A673 (cell line): ENCODE measurements at regions not wholly inside any gene's neighbourhood (a gene's known extent, or its start where the extent isn't known, plus 50 kb on each side); places are given as distances from the start of the nearest gene placed in this dataset.
A peak's percentile ranks its signal among the peaks of the same experiment; 100 is the strongest.
"Not testable (repeated sequence)": the region's sequence is repeated elsewhere in the genome, so short reads cannot be mapped to it uniquely, and the experiment has no call there.

Source experiments
- BruUV-seq: library from RNA; stranded (reverse); fragments of 400-500 nt; replicated peaks from 2 replicates; lab custom pipeline; 2021; lab: Mats Ljungman, UMichigan
- CTCF ChIA-PET: fragments of 300-600 bp; sonication (Branson Sonifier 250); formaldehyde crosslinking; loops from one replicate; lab custom pipeline; 2022; ENCODE audit warnings: antibody characterized with exemption; lab: Charles Lee
- POLR2A ChIA-PET: fragments of 300-600 bp; sonication (Branson Sonifier 250); formaldehyde crosslinking; loops from one replicate; lab custom pipeline; 2022; ENCODE audit warnings: antibody characterized with exemption; ENCODE audit not compliant: low non-redundant PET; lab: Charles Lee
- DNase-seq: peaks from one replicate; pipeline ENCODE4 v3.0.0-alpha.2; 2015; ENCODE audit warnings: low spot score
- H3K27ac ChIP-seq: fragments of 200-600 bp; sonication (generic); 2 replicates; pipeline ENCODE4 v1.5.1; 2016; ENCODE audit warnings: mixed run types, low read depth, mild to moderate bottlenecking, mixed read lengths, antibody characterized with exemption, low read length; ENCODE audit not compliant: poor library complexity, severe bottlenecking
- H3K27me3 ChIP-seq: fragments of 200-600 bp; sonication (generic); replicated peaks from 2 replicates; pipeline ENCODE4 v1.6.1; 2017; ENCODE audit warnings: mixed run types, low read depth, mild to moderate bottlenecking, mixed read lengths, antibody characterized with exemption, low read length; ENCODE audit not compliant: insufficient read depth, poor library complexity
- H3K36me3 ChIP-seq: fragments of 200-600 bp; sonication (generic); 2 replicates; pipeline ENCODE4 v1.6.1; 2016; ENCODE audit warnings: mixed run types, mild to moderate bottlenecking, mixed read lengths, antibody characterized with exemption, low read length; ENCODE audit not compliant: insufficient read depth, poor library complexity, severe bottlenecking
- H3K4me1 ChIP-seq: fragments of 200-600 bp; sonication (generic); 2 replicates; pipeline ENCODE4 v1.6.1; 2017; ENCODE audit warnings: mixed run types, mild to moderate bottlenecking, mixed read lengths, antibody characterized with exemption, low read length; ENCODE audit not compliant: insufficient read depth, poor library complexity, severe bottlenecking
- H3K4me3 ChIP-seq: fragments of 200-600 bp; sonication (generic); 2 replicates; pipeline ENCODE4 v1.5.1; 2016; ENCODE audit warnings: low read depth, mixed run types, mild to moderate bottlenecking, mixed read lengths, low read length; ENCODE audit not compliant: poor library complexity, severe bottlenecking
- H3K9me3 ChIP-seq: fragments of 200-600 bp; sonication (generic); 2 replicates; pipeline ENCODE4 v1.6.1; 2016; ENCODE audit warnings: mixed run types, low read depth, mild to moderate bottlenecking, mixed read lengths, antibody characterized with exemption, low read length; ENCODE audit not compliant: poor library complexity, severe bottlenecking
- EZH2 ChIP-seq: fragments of 200-600 bp; sonication (generic); IDR thresholded peaks from 2 replicates; pipeline ENCODE4 v1.6.1; 2017; ENCODE audit warnings: borderline replicate concordance, low read depth, mild to moderate bottlenecking, mixed read lengths, antibody characterized with exemption, low read length; ENCODE audit not compliant: poor library complexity, severe bottlenecking
- intact Hi-C: fragments of 100-400 bp; cut with micrococcal nuclease; formaldehyde crosslinking; loops from one replicate; pipeline ENCODE4 v1.10.0; 2022; ENCODE audit not compliant: unreplicated experiment
- TF ChIP-seq, protein P1 (sequence below): fragments of 300-800, 200-600 bp; sonication (generic); conservative IDR thresholded peaks from 2 replicates; pipeline ENCODE4 v1.5.1; 2017; ENCODE audit warnings: low read depth, mild to moderate bottlenecking, antibody characterized with exemption, low read length, moderate library complexity, mixed read lengths

DNA sequence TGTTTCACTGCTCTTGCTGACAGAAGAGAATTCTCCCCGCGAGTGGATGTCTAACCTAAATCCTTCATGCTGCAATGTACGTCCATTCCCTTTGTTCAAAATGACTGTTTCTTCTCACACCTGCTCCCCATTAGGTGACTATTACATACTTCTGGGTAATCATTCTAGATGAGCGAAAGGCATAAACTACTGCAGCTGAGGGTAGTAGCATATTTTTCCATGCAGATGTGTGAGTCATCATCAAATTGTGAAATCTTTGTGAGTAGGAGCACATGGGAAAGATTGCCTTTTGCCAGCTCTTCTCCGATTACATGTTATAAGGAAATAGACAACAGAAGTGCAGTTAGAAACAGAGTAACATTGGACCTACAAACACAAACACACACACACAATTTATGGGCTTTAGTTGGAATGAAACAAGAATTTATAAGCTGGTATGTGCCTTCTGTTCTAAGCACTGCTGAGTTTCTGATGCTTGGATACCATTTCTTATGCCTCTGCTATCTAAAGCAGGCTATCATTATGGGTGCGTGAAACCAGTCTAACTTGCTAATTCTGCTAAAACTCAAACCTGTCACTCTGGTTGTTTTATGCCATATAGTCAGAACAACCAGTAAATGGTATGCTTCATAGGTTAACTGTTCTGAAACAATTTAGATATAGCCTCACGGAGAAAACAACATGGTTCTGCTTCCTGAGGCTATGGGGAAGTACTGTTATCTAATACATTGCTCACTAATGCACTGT, 346.9 kb upstream of the PSMD7 start:
- no peak for TF ChIP-seq EZH2
- TF ChIP-seq, protein P1, sequence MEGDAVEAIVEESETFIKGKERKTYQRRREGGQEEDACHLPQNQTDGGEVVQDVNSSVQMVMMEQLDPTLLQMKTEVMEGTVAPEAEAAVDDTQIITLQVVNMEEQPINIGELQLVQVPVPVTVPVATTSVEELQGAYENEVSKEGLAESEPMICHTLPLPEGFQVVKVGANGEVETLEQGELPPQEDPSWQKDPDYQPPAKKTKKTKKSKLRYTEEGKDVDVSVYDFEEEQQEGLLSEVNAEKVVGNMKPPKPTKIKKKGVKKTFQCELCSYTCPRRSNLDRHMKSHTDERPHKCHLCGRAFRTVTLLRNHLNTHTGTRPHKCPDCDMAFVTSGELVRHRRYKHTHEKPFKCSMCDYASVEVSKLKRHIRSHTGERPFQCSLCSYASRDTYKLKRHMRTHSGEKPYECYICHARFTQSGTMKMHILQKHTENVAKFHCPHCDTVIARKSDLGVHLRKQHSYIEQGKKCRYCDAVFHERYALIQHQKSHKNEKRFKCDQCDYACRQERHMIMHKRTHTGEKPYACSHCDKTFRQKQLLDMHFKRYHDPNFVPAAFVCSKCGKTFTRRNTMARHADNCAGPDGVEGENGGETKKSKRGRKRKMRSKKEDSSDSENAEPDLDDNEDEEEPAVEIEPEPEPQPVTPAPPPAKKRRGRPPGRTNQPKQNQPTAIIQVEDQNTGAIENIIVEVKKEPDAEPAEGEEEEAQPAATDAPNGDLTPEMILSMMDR, result no peak
- H3K27me3 ChIP-seq, result peaks cover 20% of the 10 kb centered on the region
- ChIA-PET POLR2A (no interaction called here), CTCF (no interaction called here)
- no peaks in the 10 kb centered on the region for H3K36me3 ChIP-seq
- intact Hi-C loops, result loop anchor here (10.0 kb wide), 2 partner anchors 155 to 1445 kb away; no protein-coding TSS in a partner anchor
- H3K27ac ChIP-seq, result no peak overlapping the region
- H3K9me3 ChIP-seq, result no peaks in the 10 kb centered on the region
- no peak overlapping the region for H3K4me3 ChIP-seq
- peaks cover 4% of the 10 kb centered on the region for H3K4me1 ChIP-seq
- no TSS peak for BruUV-seq
- DNase-seq, result peak; percentile 65

DNA sequence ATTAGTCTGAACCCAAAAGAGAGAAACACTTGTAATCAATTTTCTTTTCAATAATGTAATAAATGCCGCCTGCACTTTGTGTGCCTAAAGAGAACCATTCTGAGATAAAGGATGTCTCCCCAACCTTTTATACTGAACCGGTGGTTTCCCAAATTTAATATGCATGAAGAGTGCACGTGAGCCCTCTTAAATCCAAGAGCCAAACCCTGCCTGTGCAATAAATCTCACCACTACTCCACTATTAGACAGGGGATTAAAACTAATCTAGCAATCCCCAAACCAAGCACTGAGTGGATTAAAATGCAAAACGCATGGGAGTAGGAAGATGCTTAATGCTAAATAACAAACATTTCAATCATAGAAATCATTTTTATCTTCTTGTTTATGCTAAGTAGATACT, 351.0 kb upstream of the PSMD7 start:
- no peaks in the 10 kb centered on the region for H3K9me3 ChIP-seq
- peaks cover 4% of the 10 kb centered on the region for H3K4me1 ChIP-seq
- BruUV-seq, result no TSS peak
- peak; percentile 12 for DNase-seq
- H3K36me3 ChIP-seq, result no peaks in the 10 kb centered on the region
- intact Hi-C loops, result no loop called here
- peaks cover 10% of the 10 kb centered on the region for H3K27me3 ChIP-seq
- ChIA-PET POLR2A (no interaction called here), CTCF (no interaction called here)
- H3K4me3 ChIP-seq, result no peak overlapping the region
- no peak overlapping the region for H3K27ac ChIP-seq
- TF ChIP-seq, protein P1, result no peak
- TF ChIP-seq EZH2, result no peak

DNA sequence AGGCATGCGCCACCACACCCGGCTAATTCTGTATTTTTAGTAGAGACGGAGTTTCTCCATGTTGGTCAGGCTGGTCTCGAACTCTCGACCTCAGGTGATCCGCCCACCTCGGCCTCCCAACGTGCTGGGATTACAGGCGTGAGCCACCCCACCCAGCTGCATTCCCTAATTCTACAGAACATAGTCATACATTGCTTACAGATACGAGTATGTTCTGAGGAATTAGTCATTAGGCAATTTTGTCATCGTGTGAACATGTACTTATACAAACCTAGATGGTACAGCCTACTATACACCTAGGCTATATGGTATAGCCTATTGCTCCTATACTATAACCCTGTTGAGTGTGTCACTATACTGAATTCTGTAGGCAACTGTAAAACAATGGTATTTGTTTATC, 353.4 kb upstream of the PSMD7 start:
- H3K27me3 ChIP-seq, result peaks cover 10% of the 10 kb centered on the region
- H3K4me1 ChIP-seq, DNase-seq, H3K9me3 ChIP-seq, H3K36me3 ChIP-seq, intact Hi-C loops, H3K27ac ChIP-seq, POLR2A ChIA-PET, H3K4me3 ChIP-seq, BruUV-seq: not testable (repeated sequence)
- CTCF ChIA-PET, result interaction anchor here (0.7 kb wide), 2 partner anchors 14 to 332 kb away, joined by 3 to 4 read pairs; no protein-coding TSS in a partner anchor

DNA sequence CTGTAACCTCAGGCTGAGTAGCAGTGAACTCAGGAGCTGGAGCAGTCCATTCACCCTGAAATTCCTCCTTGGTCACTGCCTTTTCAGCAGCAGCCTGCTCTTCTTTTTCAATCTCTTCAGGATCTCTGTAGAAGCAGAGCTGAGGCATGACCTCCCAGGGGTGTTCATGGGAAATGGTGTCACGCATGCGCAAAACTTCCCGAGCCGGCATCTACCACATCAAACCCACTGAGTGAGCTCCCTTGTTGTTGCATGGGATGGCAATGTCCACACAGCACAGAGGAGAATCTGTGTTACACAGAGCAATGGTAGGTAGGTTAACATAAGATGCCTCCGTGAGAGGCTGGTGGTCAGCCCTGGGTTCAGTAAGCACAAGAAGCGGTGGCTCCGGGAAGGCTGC, 355.8 kb upstream of the PSMD7 start:
- POLR2A ChIA-PET, H3K27ac ChIP-seq, H3K9me3 ChIP-seq, intact Hi-C loops, H3K36me3 ChIP-seq, BruUV-seq, DNase-seq, H3K4me3 ChIP-seq, H3K4me1 ChIP-seq: not testable (repeated sequence)
- peaks cover 10% of the 10 kb centered on the region for H3K27me3 ChIP-seq
- CTCF ChIA-PET, result interaction anchor here (0.6 kb wide), 1 partner anchor 247 kb away, joined by 3 read pairs; no protein-coding TSS in a partner anchor
